HG02884 (cell line): ENCODE measurements at regions not wholly inside any gene's neighbourhood (a gene's known extent, or its start where the extent isn't known, plus 50 kb on each side); places are given as distances from the start of the nearest gene placed in this dataset.

Experiments
- ATAC-seq: cut with Tn5 transposase; IDR thresholded peaks from one replicate; pipeline ENCODE4 v1.9.1; 2021; ENCODE audit warnings: mild to moderate bottlenecking, moderate library complexity; ENCODE audit not compliant: unreplicated experiment

DNA sequence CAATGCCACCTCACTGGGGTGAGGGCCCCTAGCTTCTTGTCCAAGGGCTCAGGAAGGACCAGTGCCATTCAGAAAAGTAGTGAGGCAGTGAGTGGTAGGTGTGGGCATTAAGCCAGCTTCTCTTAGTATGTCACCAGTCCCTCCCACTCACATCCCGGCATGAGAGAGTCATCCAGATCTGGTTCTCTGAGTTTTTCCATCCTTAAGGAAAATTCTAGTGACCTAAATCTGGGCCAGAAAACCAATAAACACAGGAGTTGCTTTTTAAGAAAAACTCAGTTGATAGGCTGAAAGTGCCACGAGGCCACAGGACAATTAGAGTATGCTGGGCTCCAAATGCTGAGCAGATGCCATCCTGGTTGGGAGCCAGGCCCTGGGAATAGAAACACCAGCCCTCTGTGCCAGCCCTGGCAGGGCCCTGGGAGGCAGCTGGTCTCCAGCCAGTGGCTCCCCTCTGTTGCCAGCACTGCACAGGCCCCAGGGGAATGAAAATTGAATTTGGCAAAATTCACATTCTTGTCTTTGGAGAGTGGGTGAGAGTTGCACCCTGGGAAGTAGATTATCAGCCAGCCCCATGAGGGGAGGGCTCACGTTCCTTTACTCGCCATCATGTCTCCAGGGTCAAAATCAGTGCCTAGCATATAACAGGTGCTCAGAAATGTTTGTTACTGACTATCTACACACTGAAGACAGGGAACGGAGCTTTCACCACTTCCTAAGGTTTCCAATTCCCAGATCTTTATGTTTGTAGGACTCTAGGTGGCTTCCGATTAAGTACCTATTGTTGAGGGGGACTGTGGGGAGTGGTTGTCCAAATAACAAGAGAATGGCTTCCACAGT, 52.8 kb downstream of the FAM43A start:
- ATAC-seq: no peak

DNA sequence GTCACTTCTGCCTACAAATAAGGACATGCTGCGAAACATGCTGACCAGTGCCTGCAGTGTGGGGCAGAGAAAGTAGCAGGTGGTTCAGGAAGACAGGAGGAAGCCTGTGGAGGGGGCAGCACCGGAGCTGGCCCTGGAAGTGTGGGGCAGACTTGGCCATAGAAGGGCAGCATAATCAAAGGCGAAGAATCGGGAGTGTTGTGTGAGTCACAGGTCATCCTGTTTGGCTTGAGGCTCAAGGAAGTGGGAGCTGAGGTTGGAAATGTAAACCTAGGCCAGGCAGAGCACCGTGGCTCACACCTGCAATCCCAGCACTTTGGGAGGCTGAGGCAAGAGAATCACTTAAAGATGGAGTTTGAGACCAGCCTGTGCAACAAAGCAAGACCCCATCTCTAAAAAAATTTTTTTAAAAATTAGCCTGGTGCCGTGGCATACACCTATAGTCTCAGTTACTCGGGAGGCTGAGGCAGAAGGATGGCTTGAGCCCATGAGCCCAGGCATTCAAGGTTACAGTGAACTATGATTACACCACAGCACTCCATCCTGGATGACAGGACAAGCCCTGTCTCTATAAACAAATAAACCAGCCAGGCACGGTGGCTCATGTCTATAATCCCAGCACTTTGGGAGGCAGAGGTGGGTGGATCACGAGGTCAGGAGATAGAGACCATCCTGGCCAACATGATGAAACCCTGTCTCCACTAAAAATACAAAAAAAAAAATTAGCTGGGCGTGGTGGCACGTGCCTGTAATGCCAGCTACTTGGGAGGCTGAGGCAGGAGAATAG, 54.0 kb downstream of the FAM43A start:
- no peak for ATAC-seq

DNA sequence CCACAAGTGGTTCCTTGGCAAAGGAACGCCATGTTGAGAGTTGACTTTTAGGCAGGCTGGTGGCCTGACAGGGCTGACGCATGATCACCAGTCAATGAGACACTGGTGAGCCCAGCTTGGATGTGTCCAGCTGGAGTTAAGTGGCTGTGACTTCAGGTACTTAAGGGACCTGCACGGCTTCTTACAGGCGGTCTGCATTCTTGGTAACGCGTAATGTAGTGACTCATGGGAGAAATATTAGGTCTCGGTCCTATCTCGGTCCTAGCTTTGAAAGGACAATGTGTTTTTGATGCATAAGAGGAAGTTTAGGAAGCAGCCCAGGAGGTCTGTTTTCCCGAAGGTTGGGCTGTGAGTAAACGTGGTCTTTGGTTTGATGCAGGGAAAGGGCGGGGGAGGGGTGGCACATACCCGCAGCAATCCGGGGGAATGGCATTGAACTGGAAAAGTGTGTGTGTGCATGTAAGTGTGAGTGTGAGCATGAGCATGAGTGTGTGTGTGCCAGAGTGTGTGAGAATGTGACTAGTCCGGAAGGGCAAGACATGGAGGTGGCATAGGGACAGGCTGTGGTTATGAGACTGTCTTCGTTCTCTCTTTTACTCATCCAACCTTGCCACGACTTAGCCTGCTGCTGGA, 55.3 kb downstream of the FAM43A start:
- no peak for ATAC-seq

DNA sequence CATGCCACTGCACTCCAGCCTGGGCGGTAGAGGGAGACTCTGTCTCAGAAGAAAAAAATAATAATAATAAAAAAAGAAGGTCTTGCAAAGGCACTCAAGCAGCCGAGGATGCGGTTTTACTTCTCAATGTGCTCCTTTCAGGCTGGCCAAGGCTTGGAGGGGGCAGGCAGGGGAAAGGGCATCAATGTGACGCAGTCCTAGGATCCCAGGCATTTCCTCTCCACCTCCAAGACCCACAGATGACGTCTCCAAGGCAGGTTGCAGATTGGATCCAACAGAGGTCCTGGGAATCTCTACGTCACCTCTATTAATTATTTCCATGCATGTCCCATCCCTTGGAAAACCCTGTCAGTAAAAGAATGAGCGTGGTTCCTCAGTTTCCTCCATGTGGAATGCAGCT, 56.2 kb downstream of the FAM43A start:
- ATAC-seq: no peak

DNA sequence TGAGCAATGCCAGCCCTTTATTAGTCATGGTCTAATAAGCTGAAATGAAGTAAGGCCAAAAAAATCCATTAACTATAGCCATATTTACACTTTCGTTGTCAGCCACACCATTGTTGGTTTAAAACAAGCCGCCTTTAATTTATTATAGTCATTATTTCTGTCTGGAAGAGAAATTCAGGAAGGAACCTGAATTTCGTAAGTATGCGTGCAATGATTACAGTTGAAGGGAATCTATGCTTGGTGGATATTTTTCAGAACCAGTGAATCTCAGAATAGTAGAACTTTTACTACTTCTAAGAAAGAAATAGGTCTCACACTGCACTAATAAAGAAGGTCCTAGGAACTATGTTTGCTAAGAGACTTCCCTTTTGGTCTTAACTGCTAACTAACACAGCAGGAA, 59.1 kb downstream of the FAM43A start:
- ATAC-seq: no peak

DNA sequence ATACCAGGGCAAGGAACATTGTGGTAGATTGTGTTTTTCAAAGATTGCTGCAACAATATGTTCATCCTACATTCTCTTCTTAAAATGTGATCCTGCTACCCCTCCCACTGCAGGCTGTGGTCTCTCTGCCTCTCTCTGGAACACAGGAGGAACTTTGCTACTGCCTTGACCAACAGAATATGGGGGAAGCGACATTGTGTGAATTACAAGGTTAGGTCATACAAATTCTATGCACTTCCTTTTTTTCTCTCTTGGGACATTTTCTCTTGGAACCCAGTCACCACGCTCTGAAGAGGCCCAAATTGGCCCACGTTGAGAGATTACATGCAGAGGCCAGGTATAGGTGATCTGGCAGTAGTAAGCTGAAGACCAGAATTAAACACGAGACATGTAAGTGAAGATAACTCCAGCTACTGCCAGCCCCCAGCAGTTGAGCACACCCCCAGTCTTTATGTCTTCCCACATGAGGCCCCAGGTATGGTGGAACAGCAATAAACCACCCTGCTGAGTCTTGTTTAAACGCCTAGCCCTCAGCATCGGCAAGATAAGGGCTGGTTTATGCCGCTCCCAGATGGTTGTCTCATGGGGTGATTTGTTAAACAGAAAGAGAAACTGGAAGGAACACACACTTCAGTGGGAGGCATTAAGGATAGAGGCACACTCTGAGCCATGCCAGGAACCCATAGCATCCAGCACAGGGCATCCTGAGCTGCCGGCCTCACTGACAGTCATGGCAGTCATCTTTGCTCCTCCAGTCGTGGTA, 59.9 kb downstream of the FAM43A start:
- ATAC-seq: no peak

DNA sequence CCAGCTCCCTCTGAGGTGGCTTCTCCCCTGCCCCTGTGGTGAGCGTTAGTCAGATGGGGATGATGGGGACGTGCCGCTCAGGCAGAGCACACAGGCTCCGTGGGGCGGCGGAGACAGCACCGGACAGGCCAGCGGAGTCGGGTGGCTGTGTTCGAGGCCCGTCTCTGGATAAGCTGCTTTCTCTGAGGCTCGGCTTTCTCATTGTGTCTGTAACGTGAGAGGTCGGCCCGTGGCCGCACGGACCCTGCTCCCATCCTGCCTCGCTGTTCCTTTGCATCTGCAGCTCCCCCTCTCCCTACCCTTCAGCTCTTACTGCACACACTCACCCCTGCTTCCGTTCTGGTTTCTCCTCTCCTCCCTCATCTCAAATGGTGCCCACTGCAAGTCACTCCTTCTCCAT, 62.5 kb downstream of the FAM43A start:
- no peak for ATAC-seq

DNA sequence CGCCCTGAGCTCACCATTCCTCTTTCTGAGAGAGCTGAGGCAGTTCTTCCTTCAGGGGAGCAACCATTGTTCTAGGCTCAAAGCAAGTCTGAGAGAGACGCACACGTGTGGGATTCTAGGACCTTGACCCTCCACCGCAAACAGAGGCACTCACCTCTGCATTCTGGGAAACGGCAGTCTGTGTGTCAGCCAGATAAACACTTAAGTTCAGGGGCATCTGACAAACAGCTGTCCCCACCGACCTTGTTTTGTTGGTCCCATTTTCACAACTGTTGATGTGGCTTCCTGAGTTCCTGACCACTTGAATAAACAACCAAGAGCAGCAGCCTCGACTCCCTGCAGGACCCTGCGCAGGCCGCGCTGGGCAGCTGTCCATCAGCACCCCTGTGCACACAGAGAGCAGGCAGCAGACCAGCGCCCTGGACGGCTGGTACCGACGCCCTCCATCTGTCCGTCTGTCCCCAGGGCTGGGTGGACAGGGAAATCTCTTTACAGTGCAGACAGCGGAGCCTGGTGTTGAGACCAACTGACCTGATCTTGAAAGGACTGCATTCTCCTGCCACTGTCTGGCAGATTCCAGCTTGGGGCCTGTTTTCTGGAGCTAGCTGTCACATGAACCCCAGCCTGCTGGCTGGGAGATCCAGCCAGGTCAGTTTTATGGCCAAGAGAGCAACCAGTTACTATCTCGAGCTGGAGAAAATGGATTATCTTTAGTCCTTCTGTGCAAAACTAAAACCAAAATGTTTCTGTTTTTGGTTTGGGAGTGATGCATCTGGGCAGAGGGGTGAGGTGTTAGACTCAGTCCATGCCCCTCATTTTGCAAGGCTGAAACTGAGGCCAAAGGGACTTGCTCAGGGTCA, 64.2 kb downstream of the FAM43A start:
- ATAC-seq: no peak

DNA sequence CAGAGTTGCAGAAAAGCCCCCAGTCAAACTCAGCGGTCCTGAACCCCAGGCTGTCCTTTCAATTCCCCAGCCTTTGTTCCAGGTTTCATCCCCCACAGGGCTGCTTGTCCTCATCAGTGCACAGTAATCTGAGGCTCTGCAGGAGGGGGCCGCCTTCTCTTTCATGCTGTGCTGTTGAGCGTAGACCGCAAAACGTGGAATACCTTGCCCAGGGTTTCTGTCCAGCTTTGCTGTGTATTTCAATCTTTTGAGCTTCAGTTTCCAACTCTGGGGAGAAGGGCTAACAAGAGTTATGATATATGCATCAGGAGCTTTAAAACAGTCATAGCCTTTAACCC, 64.8 kb downstream of the FAM43A start:
- ATAC-seq: no peak

DNA sequence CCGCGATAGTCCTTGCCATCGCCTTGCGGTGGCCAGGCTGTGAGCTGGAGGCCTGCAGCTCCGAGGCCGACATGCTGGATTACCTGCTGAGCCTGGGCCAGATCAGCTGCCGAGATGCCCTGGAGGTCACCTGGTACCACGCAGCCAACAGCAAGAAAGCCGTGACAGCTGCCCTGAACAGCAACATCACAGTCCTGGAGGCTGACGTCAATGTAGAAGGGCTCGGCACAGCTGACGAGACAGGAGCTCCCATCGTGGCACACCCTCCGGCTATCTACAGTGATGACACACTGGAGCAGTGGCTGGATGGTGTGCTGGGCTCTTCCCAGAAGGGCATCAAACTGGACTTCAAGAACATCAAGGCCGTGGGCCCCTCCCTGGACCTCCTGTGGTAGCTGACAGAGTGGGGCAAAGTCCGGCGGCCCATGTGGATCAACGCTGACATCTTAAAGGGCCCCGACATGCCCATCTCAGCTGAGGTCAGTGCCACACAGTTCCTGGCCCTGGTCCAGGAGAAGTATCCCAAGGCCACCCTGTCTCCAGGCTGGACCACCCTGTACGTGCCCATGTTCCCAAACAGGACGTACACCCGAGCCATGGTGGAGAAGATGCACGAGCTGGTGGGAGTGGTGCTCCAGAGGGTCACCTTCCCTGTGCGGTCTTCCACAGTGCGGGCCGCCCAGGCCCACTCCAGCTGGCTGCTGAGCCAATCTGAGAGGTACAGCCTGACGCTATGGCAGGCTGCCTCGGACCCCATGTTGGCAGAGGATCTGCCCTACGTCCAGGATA, 70.2 kb downstream of the FAM43A start:
- no peak for ATAC-seq

DNA sequence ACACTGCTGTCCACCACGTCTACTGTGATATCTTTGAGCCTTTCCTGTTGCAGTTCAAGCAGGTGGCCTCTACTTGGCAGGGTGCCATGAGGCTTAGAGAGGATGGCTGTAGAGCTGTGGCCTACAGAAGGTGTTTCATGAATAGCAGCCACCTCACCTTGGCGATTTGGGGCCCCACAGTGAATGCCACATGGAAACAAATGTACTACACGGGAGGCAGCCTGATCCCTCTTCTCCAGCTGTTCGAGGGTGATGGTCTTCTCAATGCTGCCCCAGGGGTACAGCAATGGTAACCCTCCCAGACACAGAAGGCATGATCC, 70.7 kb downstream of the FAM43A start:
- ATAC-seq: no peak

DNA sequence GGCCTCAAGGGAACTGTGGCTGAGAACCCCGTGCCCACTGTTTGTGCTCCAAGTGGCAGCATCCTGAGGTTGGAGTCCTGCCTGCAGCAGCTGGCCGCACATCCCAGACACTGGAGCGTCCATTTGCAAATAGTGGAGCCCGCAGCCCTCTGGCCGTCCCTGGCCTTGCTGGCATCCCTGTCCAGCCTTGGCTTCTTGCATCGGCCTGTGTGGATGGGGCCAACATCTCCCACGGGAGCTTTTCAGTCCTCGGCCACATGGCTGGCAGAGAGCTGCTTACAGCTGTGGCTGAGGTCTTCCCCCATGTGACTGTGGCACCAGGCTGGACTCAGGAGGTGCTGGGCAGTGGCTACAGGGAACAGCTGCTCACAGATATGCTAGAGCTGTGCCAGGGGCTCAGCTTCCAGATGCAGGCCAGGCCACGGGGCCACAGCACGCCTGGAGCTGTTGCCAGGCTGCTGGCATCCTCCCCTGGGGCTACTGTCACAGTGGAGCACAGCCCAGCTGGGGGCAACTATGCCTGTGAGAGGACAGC, 71.2 kb downstream of the FAM43A start:
- ATAC-seq: no peak

DNA sequence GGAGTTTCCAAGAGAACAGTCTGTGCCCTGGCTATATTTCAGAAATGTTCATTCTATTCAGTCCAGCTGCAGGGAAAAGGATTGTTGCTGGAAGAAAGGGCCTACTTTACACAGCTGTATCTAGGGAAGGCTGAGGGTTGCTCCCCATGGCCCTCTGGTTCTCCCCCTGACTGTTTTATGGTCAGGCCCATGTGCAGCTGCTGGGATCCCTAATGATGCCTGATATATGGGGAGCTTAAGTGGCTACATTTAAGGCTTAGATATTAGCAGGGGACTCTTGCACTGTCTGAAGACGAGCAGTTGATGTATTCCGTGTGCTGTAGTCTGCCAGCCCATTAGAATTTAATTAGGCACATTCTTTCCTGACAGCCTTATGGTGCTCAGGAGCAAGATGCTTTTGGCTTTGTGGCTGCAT, 72.0 kb downstream of the FAM43A start:
- no peak for ATAC-seq

DNA sequence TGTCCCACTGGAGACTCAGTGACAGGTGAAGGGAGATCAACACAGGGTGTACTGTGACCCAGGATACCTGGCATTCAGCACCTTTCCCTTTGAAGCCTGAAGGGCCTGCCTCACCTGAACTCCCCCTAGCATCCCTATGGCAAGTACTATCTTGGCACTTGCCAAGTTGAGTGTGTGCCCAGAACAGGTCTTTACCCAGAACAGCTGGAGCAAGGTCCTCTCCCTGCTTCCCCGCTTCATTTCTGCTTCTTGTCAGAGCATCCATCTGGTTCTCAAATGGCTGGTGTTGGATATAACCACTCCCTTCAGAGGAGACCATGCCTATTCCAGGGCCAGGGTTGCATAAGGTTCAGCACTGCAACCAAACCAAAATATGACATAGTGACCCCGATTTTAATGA, 73.0 kb downstream of the FAM43A start:
- ATAC-seq: no peak

DNA sequence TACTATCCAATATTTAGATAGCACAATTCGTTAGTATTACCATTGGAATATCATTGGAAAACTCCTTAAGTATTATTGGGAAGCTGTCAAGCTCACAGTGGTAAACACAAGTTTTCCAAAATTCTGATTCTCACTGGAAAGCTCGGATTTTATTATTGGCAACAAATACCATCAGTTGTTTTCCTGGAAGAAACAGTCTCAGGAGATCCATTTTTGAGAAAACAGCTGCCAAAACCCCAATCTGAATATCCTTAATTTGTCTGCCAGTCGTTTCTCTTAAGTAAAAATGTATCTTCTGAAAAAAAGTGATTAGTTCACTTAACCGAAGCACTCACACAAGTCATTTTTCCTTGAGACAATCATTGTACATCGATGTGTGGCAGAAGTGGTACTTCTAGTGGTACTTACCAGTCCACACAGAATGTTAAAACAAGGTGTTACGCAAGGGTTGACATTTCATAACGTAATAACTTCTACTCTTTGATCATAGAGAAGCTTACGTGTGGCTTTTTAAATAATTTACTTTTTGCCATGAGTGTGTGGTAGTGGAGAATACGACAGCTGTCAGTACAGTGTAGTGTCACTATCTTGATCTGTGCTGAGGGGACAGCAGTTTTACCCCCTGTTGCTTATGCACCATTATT, 74.9 kb downstream of the FAM43A start:
- no peak for ATAC-seq

DNA sequence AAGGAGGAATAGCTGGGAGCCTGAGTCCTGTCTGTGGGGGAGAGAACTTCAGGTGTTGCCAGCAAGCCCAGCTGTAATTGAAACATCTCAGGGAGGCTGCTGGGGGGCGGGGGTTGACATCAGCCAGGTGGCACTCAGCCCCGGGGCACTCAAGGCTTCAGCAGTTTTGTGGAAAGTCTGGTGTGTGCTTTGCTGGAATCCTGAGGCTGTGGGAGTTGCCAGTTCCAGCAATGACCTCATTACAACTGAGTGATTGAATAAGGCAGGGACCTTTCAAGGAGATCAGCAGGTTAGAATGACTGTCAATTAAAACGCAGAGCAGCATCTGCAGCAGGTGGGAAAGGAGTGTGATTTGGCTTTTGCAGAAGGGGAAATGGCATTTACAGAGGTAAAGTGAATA, 75.7 kb downstream of the FAM43A start:
- ATAC-seq: no peak

DNA sequence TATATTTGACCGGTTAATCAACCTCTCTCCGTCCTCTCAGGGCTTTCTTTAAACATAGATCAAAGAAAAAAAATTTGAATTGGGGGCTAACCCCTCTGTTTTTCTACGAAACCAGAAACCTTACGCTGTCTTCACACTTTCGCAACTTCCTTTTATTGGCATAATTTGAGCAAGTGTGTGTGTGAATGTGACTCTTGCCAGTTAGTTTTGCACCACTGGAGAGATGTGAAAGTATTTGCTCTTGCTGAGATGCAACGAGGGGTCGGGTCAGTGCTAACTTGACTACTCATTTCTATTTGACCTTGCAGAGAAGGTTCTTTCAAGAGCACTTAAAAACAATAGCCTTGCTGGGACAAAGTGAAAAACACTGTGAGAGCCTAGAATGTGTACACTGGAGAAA, 81.2 kb downstream of the FAM43A start:
- no peak for ATAC-seq

DNA sequence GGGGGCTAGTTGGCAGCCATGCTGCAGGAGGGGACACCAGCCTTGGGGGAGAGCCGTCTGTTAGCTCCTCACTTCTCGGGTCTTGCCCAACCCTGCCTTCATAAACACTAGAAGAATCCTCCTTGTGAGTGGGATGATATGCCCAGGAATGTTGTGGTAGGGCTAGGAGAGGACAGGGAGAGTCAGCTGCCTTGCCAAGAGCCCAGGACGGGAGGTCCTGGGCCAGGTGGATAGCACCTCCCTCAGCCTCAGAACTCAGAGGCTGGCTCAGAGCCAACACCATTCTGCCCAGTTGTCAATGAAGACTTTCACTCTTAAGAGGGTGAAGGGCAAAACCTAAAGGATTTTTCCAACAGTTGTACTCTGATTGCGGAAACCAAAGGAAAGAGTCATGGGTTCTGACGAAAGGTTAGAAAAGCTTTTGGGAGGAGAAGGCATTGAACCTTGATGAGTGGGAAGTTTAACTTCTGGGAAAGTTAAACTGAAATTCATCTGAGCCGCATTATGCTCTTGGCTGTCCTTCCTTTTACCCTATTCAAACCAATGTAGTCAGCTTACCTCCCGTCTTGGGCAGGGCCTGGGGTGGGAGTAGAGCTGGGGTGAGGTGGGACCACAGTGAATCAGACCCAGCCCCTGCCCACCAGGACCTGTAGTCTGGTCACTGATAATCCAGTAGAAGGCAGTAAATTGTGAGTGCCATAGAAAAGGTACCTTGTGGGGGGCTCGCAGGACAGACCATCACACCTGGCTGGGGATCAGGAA, 81.9 kb downstream of the FAM43A start:
- no peak for ATAC-seq
